ENCODE measurements at regions not wholly inside any gene's neighbourhood (a gene's known extent, or its start where the extent isn't known, plus 50 kb on each side); places are given as distances from the start of the nearest gene placed in this dataset.

DNA sequence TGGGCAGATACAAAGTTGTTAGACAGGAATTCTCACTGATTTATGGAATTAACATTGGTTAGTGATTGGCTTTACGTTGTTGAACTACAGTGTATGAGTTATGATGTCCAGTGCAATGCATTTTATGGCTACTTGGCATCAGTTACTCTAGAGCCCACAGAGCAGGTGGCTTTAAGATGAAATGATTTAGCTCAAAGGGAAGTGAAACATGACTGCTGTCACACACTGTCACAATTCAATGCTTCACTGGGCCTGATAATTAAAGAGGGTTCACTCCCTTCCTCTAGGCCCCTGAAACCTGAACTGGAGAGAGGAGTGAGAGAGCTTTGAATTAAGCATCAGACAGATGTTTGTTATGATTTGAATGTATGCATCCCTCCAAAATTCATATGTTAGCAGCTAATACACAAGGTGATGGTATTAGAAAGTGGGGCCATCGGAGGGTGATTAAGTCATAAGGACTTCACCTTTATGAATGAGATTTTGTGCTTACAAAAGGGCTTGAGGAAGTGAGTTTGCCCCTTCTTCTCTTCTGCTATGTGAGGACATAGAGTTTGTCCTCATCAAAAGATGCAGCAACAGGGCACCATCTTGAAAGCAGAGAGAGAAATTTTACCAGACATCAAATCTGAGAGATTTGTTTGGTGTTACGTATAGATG, 175.8 kb upstream of the GRIN2B start:
- peak; percentile 19 for ATAC-seq (replicated peaks; ENCODE audit: extremely low read depth, poor library complexity, severe bottlenecking)
- no peak overlapping the region for H3K4me3 Mint-ChIP-seq
- peaks cover 30% of the 10 kb centered on the region for H3K27me3 Mint-ChIP-seq
- H3K27ac Mint-ChIP-seq (ENCODE audit: low read depth), result no peak overlapping the region
- DNase-seq (ENCODE audit: low spot score in 2 of 2), result no peak
- no peaks in the 10 kb centered on the region for H3K9me3 Mint-ChIP-seq
- H3K4me1 Mint-ChIP-seq, result no peaks in the 10 kb centered on the region
- H3K36me3 Mint-ChIP-seq (ENCODE audit: insufficient read depth), result peaks cover 4% of the 10 kb centered on the region

DNA sequence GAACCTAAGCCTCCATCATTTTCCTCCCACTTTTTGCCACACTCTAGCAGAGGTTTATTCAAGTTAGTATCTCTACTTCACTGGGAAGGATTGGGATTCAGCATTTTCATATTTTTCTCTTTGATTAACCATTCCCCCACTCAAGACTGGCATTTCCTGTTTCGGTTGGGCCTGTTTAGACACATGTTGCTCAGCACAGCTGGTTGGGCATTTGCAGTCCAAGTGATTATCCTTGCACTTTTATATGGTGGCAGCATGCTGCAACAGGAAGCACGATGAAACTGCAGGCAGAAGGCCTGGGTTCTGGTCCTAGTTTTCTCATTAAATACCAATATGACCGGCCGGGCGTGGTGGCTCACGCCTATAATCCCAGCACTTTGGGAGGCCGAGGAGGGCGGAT, 182.9 kb upstream of the GRIN2B start:
- H3K4me1 Mint-ChIP-seq, result peaks cover 5% of the 10 kb centered on the region
- no peaks in the 10 kb centered on the region for H3K36me3 Mint-ChIP-seq (ENCODE audit: insufficient read depth)
- H3K27me3 Mint-ChIP-seq, result no peaks in the 10 kb centered on the region
- ATAC-seq (replicated peaks; ENCODE audit: extremely low read depth, poor library complexity, severe bottlenecking) (no peak), DNase-seq (ENCODE audit: low spot score in 2 of 2) (no peak)
- H3K27ac Mint-ChIP-seq (ENCODE audit: low read depth), result no peak overlapping the region
- no peak overlapping the region for H3K4me3 Mint-ChIP-seq
- H3K9me3 Mint-ChIP-seq, result no peaks in the 10 kb centered on the region

- Mint-ChIP-seq H3K27ac (ENCODE audit: low read depth) (no peak overlapping the region), H3K27me3 (peaks cover 16% of the 10 kb centered on the region), H3K36me3 (ENCODE audit: insufficient read depth) (no peaks in the 10 kb centered on the region), H3K9me3 (no peaks in the 10 kb centered on the region), H3K4me1 (peaks cover 5% of the 10 kb centered on the region), H3K4me3 (no peak overlapping the region)
- ATAC-seq (replicated peaks; ENCODE audit: extremely low read depth, poor library complexity, severe bottlenecking), result no peak
- DNase-seq (ENCODE audit: low spot score in 2 of 2), result peak; percentile 17 to 25
These were observed 185.7 kb upstream of the GRIN2B start for GRCh38 chr12:14167005-14167628.

DNA sequence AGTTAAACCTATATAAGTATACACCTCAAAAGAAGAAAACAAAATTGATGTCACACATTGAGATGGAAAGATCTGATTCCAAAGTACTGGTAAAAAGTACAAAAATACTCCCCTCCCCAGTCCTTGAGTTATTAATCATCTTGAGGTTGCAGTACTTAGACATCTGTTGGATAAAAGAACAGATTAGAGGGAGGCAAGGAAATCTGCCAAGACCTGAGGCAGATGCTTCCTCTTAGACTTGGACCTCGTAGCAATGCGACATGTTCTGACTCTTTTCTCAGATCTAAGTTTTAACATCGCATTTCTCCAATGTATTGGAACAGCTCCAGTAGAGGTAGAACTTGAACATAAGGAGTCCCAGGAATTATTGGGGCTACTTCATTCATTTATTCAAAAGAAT, 187.9 kb upstream of the GRIN2B start:
- Mint-ChIP-seq H3K4me1 (peaks cover 5% of the 10 kb centered on the region), H3K27ac (ENCODE audit: low read depth) (no peak overlapping the region), H3K9me3 (no peaks in the 10 kb centered on the region), H3K27me3 (peaks cover 35% of the 10 kb centered on the region), H3K36me3 (ENCODE audit: insufficient read depth) (peaks cover 2% of the 10 kb centered on the region), H3K4me3 (no peak overlapping the region)
- no peak for DNase-seq (ENCODE audit: low spot score in 2 of 2)
- no peak for ATAC-seq (replicated peaks; ENCODE audit: extremely low read depth, poor library complexity, severe bottlenecking)

DNA sequence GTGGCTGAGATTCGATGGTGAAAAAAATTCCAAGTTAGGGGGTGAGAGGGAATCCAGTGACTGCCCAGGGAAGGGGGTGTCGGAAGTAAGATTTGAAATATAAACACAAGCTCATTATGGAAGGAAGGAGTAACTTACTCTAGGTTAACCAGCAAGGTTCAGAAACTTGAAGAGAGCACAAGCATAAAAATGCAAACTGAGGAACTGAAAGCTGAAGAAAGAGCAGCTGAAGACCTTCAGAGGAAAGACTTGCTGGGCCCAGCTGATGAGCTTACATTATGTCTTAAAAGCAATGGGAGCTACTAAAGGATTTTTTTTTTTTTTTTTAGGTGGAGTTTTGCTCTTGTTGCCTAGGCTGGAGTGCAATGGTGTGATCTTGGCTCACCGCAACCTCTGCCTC, 189.7 kb upstream of the GRIN2B start:
- H3K27me3 Mint-ChIP-seq, result peaks cover 50% of the 10 kb centered on the region
- H3K4me1 Mint-ChIP-seq, result peaks cover 5% of the 10 kb centered on the region
- H3K36me3 Mint-ChIP-seq (ENCODE audit: insufficient read depth), result peaks cover 2% of the 10 kb centered on the region
- H3K27ac Mint-ChIP-seq (ENCODE audit: low read depth), result no peak overlapping the region
- H3K4me3 Mint-ChIP-seq, result no peak overlapping the region
- no peak for DNase-seq (ENCODE audit: low spot score in 2 of 2)
- no peaks in the 10 kb centered on the region for H3K9me3 Mint-ChIP-seq
- no peak for ATAC-seq (replicated peaks; ENCODE audit: extremely low read depth, poor library complexity, severe bottlenecking)

DNA sequence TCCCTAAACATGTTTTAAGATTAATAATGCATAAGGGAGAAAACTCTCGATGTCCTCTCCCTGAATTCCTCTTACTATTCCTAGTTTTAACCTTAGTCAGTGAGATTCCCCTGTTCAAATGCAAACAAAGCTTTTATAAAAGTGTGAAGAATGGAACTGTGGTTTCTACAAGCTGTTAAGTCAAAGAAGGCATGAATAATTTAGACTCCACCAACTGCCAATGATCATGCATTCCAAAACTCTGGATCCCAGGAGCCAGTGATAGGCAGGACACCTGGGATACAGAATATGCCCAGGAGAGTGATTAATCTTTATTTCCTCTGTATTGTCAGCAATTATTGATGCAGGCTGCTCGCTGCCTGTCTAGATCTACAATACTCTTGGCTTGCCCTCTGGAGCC, 190.3 kb upstream of the ATF7IP start:
- H3K4me3 Mint-ChIP-seq, result no peak overlapping the region
- H3K27ac Mint-ChIP-seq (ENCODE audit: low read depth), result no peak overlapping the region
- H3K36me3 Mint-ChIP-seq (ENCODE audit: insufficient read depth), result peaks cover 2% of the 10 kb centered on the region
- H3K4me1 Mint-ChIP-seq, result no peaks in the 10 kb centered on the region
- DNase-seq (ENCODE audit: low spot score in 2 of 2) (no peak), ATAC-seq (replicated peaks; ENCODE audit: extremely low read depth, poor library complexity, severe bottlenecking) (no peak)
- peaks cover 50% of the 10 kb centered on the region for H3K27me3 Mint-ChIP-seq
- no peaks in the 10 kb centered on the region for H3K9me3 Mint-ChIP-seq

DNA sequence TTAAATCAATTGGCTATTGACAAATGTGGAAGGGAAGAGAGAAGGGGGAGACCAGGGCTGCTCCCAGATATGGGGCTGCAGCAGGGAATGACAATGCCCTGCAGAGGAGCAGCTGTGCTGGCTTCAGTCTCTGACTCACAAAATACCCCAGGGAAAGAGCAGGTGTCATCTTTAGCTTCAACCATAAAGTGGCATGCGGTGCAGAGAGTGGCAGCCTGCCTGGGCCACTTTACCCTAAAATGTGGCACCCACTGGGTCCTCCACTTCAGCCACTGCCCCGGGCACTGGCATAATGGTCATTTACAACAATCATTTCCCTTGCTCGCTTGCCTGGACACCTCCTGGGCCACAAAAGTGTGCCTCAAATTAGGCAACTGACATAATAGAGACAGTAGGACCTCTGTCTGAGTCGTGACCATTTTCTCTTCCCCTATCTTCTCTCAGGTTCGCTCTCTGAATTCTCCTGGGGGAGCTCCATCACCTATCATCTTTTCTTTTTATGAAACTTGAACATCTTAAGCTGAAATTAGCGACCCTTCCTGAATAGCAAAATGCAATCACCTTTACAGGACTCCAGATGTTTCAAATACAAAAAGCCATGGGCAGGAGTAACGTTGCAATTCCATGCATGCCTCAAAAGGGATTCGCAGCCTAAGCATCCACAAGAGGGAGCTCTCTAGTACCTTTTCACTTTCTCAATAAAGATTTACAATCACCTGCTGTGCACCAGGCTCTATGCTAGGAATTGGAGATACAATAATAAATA, 179.9 kb upstream of the ATF7IP start:
- DNase-seq (ENCODE audit: low spot score in 2 of 2) (no peak), ATAC-seq (replicated peaks; ENCODE audit: extremely low read depth, poor library complexity, severe bottlenecking) (no peak)
- no peak overlapping the region for H3K4me3 Mint-ChIP-seq
- H3K27me3 Mint-ChIP-seq, result peaks cover 8% of the 10 kb centered on the region
- H3K9me3 Mint-ChIP-seq, result no peaks in the 10 kb centered on the region
- H3K27ac Mint-ChIP-seq (ENCODE audit: low read depth), result no peak overlapping the region
- no peaks in the 10 kb centered on the region for H3K4me1 Mint-ChIP-seq
- H3K36me3 Mint-ChIP-seq (ENCODE audit: insufficient read depth), result no peaks in the 10 kb centered on the region

DNA sequence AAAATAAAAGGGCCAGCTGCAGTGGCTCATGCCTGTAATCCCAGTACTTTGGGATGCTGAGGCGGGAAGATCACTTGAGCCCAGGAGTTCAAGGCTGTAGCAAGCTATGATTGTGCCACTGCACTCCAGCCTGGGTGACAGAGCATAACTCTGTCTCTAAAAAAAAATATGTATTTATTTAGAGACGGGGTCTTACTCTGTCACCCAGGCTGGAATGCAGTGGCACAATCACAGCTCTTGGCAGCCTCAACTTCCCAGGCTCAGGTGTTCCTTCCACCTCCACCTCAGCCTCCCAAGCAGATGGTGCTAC, 179.3 kb upstream of the ATF7IP start:
- no peak for DNase-seq (ENCODE audit: low spot score in 2 of 2)
- Mint-ChIP-seq H3K4me1 (no peaks in the 10 kb centered on the region), H3K27me3 (peaks cover 8% of the 10 kb centered on the region), H3K9me3 (no peaks in the 10 kb centered on the region), H3K36me3 (ENCODE audit: insufficient read depth) (no peaks in the 10 kb centered on the region), H3K4me3 (no peak overlapping the region), H3K27ac (ENCODE audit: low read depth) (no peak overlapping the region)
- no peak for ATAC-seq (replicated peaks; ENCODE audit: extremely low read depth, poor library complexity, severe bottlenecking)

DNA sequence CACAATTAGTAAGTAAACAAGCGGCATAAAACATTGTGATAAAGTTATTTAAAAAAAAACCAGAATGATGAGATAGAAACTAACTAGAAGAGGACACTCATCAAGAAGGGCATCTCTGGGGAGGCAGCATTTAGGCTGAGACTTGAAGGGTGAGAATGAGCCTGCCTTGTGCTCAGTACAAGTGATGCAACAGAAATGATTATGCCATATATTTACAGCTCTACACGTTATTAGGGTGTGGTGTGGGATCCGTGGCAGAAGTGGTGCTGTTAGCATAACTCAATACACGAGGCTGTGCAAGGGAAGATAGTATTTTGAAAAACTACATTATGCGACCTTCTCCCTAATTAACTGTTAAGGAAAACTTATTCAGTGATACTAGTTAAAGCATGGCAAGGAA, 178.5 kb upstream of the ATF7IP start:
- ATAC-seq (replicated peaks; ENCODE audit: extremely low read depth, poor library complexity, severe bottlenecking) (no peak), DNase-seq (ENCODE audit: low spot score in 2 of 2) (no peak)
- Mint-ChIP-seq H3K4me1 (no peaks in the 10 kb centered on the region), H3K36me3 (ENCODE audit: insufficient read depth) (no peaks in the 10 kb centered on the region), H3K27ac (ENCODE audit: low read depth) (no peak overlapping the region), H3K4me3 (no peak overlapping the region), H3K9me3 (no peaks in the 10 kb centered on the region), H3K27me3 (peaks cover 8% of the 10 kb centered on the region)

GRCh38 chr12:14187966-14188365, 177.5 kb upstream of the ATF7IP start:
- no peaks in the 10 kb centered on the region for H3K9me3 Mint-ChIP-seq
- no peak overlapping the region for H3K4me3 Mint-ChIP-seq
- no peak overlapping the region for H3K27ac Mint-ChIP-seq (ENCODE audit: low read depth)
- ATAC-seq (replicated peaks; ENCODE audit: extremely low read depth, poor library complexity, severe bottlenecking) (no peak), DNase-seq (ENCODE audit: low spot score in 2 of 2) (no peak)
- H3K36me3 Mint-ChIP-seq (ENCODE audit: insufficient read depth), result no peaks in the 10 kb centered on the region
- H3K4me1 Mint-ChIP-seq, result no peaks in the 10 kb centered on the region
- H3K27me3 Mint-ChIP-seq, result peaks cover 8% of the 10 kb centered on the region

DNA sequence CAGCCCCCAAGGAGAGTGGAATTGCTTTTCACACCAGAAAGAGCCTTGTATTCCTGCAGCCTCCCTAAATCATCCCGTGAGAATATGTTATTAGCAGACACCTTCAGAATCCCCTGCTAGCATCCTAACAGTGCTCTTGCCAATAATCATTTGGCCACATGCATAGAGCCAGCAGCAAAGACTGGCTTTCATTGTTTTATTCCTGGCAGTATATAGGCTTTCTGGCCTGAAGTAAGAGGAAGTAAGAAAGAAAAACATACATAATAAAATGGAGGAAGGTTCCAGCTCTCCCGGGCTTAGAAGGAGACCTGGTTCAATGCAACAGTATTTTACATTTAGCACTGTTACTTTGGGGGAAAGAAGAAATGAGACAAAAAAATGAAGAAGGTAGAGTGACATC, 176.7 kb upstream of the ATF7IP start:
- Mint-ChIP-seq H3K4me3 (no peak overlapping the region), H3K27ac (ENCODE audit: low read depth) (no peak overlapping the region)
- no peak for ATAC-seq (replicated peaks; ENCODE audit: extremely low read depth, poor library complexity, severe bottlenecking)

GRCh38 chr12:14190694-14191093, 174.8 kb upstream of the ATF7IP start:
- Mint-ChIP-seq H3K4me3 (no peak overlapping the region), H3K36me3 (ENCODE audit: insufficient read depth) (no peaks in the 10 kb centered on the region), H3K9me3 (no peaks in the 10 kb centered on the region), H3K27me3 (peaks cover 3% of the 10 kb centered on the region), H3K4me1 (no peaks in the 10 kb centered on the region), H3K27ac (ENCODE audit: low read depth) (no peak overlapping the region)
- DNase-seq (ENCODE audit: low spot score in 2 of 2) (no peak), ATAC-seq (replicated peaks; ENCODE audit: extremely low read depth, poor library complexity, severe bottlenecking) (no peak)

More for the DNA sequence above, 176.7 kb upstream of the ATF7IP start:
- no peaks in the 10 kb centered on the region for H3K36me3 Mint-ChIP-seq (ENCODE audit: insufficient read depth)
- H3K27me3 Mint-ChIP-seq, result peaks cover 8% of the 10 kb centered on the region
- no peaks in the 10 kb centered on the region for H3K4me1 Mint-ChIP-seq
- no peak for DNase-seq (ENCODE audit: low spot score in 2 of 2)
- no peaks in the 10 kb centered on the region for H3K9me3 Mint-ChIP-seq

DNA sequence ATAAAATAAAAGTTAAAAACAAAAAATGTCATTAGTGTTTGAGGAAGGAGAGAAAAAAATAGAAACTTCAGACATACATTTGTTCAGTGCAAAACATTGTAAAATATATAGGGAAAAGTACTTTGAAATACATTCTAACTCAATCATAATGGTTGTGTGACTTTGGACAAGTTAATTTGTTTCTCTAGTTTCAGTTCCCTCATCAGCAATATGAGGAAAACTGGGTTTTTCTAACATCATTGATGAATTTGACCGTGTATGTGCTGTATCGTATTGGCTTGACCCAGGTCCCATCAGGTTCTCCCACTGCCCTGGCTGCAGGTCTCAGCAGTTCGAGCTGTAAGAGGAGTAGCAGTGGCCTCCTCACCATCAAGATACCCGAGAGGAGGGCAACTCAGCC, 173.9 kb upstream of the ATF7IP start:
- no peak overlapping the region for H3K4me3 Mint-ChIP-seq
- H3K27me3 Mint-ChIP-seq, result no peaks in the 10 kb centered on the region
- no peak overlapping the region for H3K27ac Mint-ChIP-seq (ENCODE audit: low read depth)
- no peaks in the 10 kb centered on the region for H3K9me3 Mint-ChIP-seq
- ATAC-seq (replicated peaks; ENCODE audit: extremely low read depth, poor library complexity, severe bottlenecking) (no peak), DNase-seq (ENCODE audit: low spot score in 2 of 2) (no peak)
- no peaks in the 10 kb centered on the region for H3K4me1 Mint-ChIP-seq
- no peaks in the 10 kb centered on the region for H3K36me3 Mint-ChIP-seq (ENCODE audit: insufficient read depth)
